HG03378 (cell line): ENCODE measurements at regions not wholly inside any gene's neighbourhood (a gene's known extent, or its start where the extent isn't known, plus 50 kb on each side); places are given as distances from the start of the nearest gene placed in this dataset.
"Not testable (repeated sequence)": the region's sequence is repeated elsewhere in the genome, so short reads cannot be mapped to it uniquely, and the experiment has no call there.

Experiments
- ATAC-seq: cut with Tn5 transposase; IDR thresholded peaks from one replicate; pipeline ENCODE4 v1.9.1; 2021; ENCODE audit warnings: mild to moderate bottlenecking, moderate library complexity; ENCODE audit not compliant: unreplicated experiment

- ATAC-seq: no peak
Observed at GRCh38 chr12:131213896-131214442, 260.3 kb downstream of the ADGRD1 start.

- not testable (repeated sequence) for ATAC-seq
Observed at GRCh38 chr12:131214936-131215335, 261.2 kb downstream of the ADGRD1 start.

- ATAC-seq: not testable (repeated sequence)
Observed at GRCh38 chr12:131216587-131216986, 262.9 kb downstream of the ADGRD1 start.

- no peak for ATAC-seq
Observed at GRCh38 chr12:131217024-131217586, 263.4 kb downstream of the ADGRD1 start.

GRCh38 chr12:131218026-131218922, 264.6 kb downstream of the ADGRD1 start:
- ATAC-seq: peak; percentile 42

- no peak for ATAC-seq
Observed at GRCh38 chr12:131218923-131219669, 265.4 kb downstream of the ADGRD1 start.

GRCh38 chr12:131219670-131220330, 266.1 kb downstream of the ADGRD1 start:
- no peak for ATAC-seq

- no peak for ATAC-seq
Observed at GRCh38 chr12:131220331-131220685, 266.6 kb downstream of the ADGRD1 start.

- ATAC-seq: no peak
Observed at GRCh38 chr12:131221061-131221956, 267.6 kb downstream of the ADGRD1 start.

- no peak for ATAC-seq
Observed at GRCh38 chr12:131221957-131222328, 268.2 kb downstream of the ADGRD1 start.

GRCh38 chr12:131222329-131223139, 268.8 kb downstream of the ADGRD1 start:
- peak; percentile 57 for ATAC-seq

GRCh38 chr12:131223171-131223761, 269.6 kb downstream of the ADGRD1 start:
- no peak for ATAC-seq

GRCh38 chr12:131223791-131224225, 270.1 kb downstream of the ADGRD1 start:
- ATAC-seq: no peak

GRCh38 chr12:131224226-131225065, 270.7 kb downstream of the ADGRD1 start:
- not testable (repeated sequence) for ATAC-seq

GRCh38 chr12:131225066-131225380, 271.3 kb downstream of the ADGRD1 start:
- not testable (repeated sequence) for ATAC-seq

GRCh38 chr12:131226345-131227265, 272.9 kb downstream of the ADGRD1 start:
- no peak for ATAC-seq

GRCh38 chr12:131227641-131228040, 273.9 kb downstream of the ADGRD1 start:
- ATAC-seq: not testable (repeated sequence)
